ENCODE measurements at regions not wholly inside any gene's neighbourhood (a gene's known extent, or its start where the extent isn't known, plus 50 kb on each side); places are given as distances from the start of the nearest gene placed in this dataset.
A peak's percentile ranks its signal among the peaks of the same experiment; 100 is the strongest.

- CTCF ChIA-PET: no interaction called here
These were observed 60.4 kb upstream of the BACH1 start for GRCh38 chr21:29238053-29238966.

DNA sequence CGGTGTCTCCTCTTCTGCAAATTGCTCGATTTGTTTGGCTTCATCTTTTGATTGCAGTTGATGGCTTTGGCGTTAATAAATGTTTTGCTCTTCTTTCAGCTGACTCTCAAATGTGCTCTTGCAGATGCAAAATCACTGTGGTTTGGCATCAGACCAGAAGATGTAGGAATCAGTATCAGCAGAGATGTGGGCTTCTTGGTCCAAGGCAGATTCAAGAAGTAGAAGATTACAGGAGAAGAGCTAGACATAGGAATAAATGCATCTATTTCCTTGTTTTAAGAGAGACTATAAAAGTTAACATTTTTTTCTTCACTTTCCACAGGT lies 59.8 kb upstream of the BACH1 start:
- POLR2A ChIA-PET: interaction anchor here (1.2 kb wide), 1 partner anchor 60 kb away, joined by 5 read pairs; the partner anchor contains the start of gene BACH1

More at GRCh38 chr21:29238053-29238966, 60.4 kb upstream of the BACH1 start:
- POLR2A ChIA-PET: interaction anchor here (1.2 to 1.3 kb wide), 2 partner anchors 60 to 61 kb away, joined by 3 to 5 read pairs; partner anchors contain the start of gene BACH1
- DNase-seq (ENCODE audit: low read depth, low spot score): no peak
- Histone ChIP-seq H3K4me3 (ENCODE audit: low read depth, low read length) (no peak overlapping the region), H3K27ac (ENCODE audit: low read depth, low read length) (peak overlapping the region; percentile 13), H3K9me3 (ENCODE audit: control insufficient read depth, insufficient read depth, low read length) (no peaks in the 10 kb centered on the region; the same call in 1 of the 2 replicates), H3K27me3 (ENCODE audit: control insufficient read depth, insufficient read depth, low read length) (no peaks in the 10 kb centered on the region)
- TF ChIP-seq, protein P1, sequence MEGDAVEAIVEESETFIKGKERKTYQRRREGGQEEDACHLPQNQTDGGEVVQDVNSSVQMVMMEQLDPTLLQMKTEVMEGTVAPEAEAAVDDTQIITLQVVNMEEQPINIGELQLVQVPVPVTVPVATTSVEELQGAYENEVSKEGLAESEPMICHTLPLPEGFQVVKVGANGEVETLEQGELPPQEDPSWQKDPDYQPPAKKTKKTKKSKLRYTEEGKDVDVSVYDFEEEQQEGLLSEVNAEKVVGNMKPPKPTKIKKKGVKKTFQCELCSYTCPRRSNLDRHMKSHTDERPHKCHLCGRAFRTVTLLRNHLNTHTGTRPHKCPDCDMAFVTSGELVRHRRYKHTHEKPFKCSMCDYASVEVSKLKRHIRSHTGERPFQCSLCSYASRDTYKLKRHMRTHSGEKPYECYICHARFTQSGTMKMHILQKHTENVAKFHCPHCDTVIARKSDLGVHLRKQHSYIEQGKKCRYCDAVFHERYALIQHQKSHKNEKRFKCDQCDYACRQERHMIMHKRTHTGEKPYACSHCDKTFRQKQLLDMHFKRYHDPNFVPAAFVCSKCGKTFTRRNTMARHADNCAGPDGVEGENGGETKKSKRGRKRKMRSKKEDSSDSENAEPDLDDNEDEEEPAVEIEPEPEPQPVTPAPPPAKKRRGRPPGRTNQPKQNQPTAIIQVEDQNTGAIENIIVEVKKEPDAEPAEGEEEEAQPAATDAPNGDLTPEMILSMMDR (IDR thresholded peaks at IDR 0.05; ENCODE audit: low read depth, low read length): no peak

DNA sequence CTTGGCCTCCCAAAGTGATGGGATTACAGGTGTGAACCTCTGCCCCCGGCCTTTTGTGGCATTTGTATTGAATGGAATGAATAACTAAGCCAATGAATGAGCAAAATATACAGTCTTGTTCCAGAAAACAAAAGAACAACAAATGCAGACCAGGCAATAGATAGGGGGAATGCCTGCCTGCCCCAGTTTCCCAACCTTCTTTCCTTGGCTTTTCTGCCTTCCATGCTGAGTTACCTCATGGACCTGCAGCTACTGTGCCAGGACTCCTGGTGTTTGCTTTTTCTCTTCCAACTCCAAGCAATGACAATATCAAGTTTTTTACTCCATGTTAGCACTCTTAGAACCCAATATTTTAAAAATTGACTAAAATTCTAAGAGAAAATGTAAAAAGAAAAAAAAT lies 58.6 kb upstream of the BACH1 start:
- TF ChIP-seq, protein P1 (IDR thresholded peaks at IDR 0.05; ENCODE audit: low read depth, low read length): no peak
- H3K9me3 ChIP-seq (ENCODE audit: control insufficient read depth, insufficient read depth, low read length): no peaks in the 10 kb centered on the region
- no peak overlapping the region for H3K4me3 ChIP-seq (ENCODE audit: low read depth, low read length)
- H3K27me3 ChIP-seq (ENCODE audit: control insufficient read depth, insufficient read depth, low read length): no peaks in the 10 kb centered on the region
- ChIA-PET POLR2A (interaction anchor here (0.7 kb wide), 1 partner anchor 15 kb away, joined by 3 read pairs; no protein-coding TSS in a partner anchor), CTCF (no interaction called here)
- no peak for DNase-seq (ENCODE audit: low read depth, low spot score)
- H3K27ac ChIP-seq (ENCODE audit: low read depth, low read length): no peak overlapping the region

More for the DNA sequence above, 59.8 kb upstream of the BACH1 start:
- Histone ChIP-seq H3K4me3 (ENCODE audit: low read depth, low read length) (no peak overlapping the region), H3K9me3 (ENCODE audit: control insufficient read depth, insufficient read depth, low read length) (no peaks in the 10 kb centered on the region; the same call in 1 of the 2 replicates), H3K27me3 (ENCODE audit: control insufficient read depth, insufficient read depth, low read length) (no peaks in the 10 kb centered on the region), H3K27ac (ENCODE audit: low read depth, low read length) (peak overlapping the region; percentile 13)
- TF ChIP-seq, protein P1 (IDR thresholded peaks at IDR 0.05; ENCODE audit: low read depth, low read length): no peak
- no peak for DNase-seq (ENCODE audit: low read depth, low spot score)
- CTCF ChIA-PET: no interaction called here

GRCh38 chr21:29242201-29242600 lies 56.5 kb upstream of the BACH1 start:
- POLR2A ChIA-PET: interaction anchor here (0.7 kb wide), 1 partner anchor 58 kb away, joined by 3 read pairs; no protein-coding TSS in a partner anchor
- H3K9me3 ChIP-seq (ENCODE audit: control insufficient read depth, insufficient read depth, low read length): no peaks in the 10 kb centered on the region
- DNase-seq (ENCODE audit: low read depth, low spot score): no peak
- TF ChIP-seq, protein P1 (IDR thresholded peaks at IDR 0.05; ENCODE audit: low read depth, low read length): no peak
- no peak overlapping the region for H3K27ac ChIP-seq (ENCODE audit: low read depth, low read length)
- CTCF ChIA-PET: interaction anchor here (0.6 kb wide), 1 partner anchor 131 kb away, joined by 3 read pairs; no protein-coding TSS in a partner anchor
- no peak overlapping the region for H3K4me3 ChIP-seq (ENCODE audit: low read depth, low read length)
- H3K27me3 ChIP-seq (ENCODE audit: control insufficient read depth, insufficient read depth, low read length): no peaks in the 10 kb centered on the region

GRCh38 chr21:29243188-29243587 lies 55.5 kb upstream of the BACH1 start:
- H3K27me3 ChIP-seq (ENCODE audit: control insufficient read depth, insufficient read depth, low read length): no peaks in the 10 kb centered on the region
- no peak overlapping the region for H3K27ac ChIP-seq (ENCODE audit: low read depth, low read length)
- no peak for DNase-seq (ENCODE audit: low read depth, low spot score)
- H3K4me3 ChIP-seq (ENCODE audit: low read depth, low read length): no peak overlapping the region
- ChIA-PET CTCF (no interaction called here), POLR2A (no interaction called here)
- no peaks in the 10 kb centered on the region for H3K9me3 ChIP-seq (ENCODE audit: control insufficient read depth, insufficient read depth, low read length)
- TF ChIP-seq, protein P1 (IDR thresholded peaks at IDR 0.05; ENCODE audit: low read depth, low read length): no peak
